LNCAP (cell line): ENCODE measurements at regions not wholly inside any gene's neighbourhood (a gene's known extent, or its start where the extent isn't known, plus 50 kb on each side); places are given as distances from the start of the nearest gene placed in this dataset.

Experiments
- CTCF ChIP-seq: fragments of 450-650 bp; IDR thresholded peaks from 2 replicates; pipeline ENCODE4 v1.5.1; 2017; ENCODE audit warnings: mild to moderate bottlenecking

DNA sequence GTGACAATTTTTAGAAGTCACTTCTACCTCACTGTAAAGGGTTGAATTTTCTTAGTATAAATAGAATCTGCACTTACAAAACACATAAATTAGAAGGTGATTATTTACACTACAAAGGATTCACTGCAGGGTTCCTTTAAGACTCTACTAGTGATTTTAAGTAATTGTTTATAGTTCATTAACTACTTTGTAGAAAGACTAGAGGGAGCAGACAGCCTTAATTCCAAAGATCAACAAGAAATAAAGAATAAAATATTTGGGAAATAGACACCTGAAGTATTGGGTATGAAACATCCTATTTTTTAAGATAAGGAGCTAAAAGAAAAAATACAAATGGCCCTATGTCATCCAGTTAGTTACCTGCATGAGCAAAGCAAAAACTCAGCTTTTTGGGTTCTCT lies 360.5 kb upstream of the ALCAM start:
- TF ChIP-seq CTCF: no peak

GRCh38 chr3:105013657-105014056 lies 353.1 kb upstream of the ALCAM start:
- no peak for TF ChIP-seq CTCF

DNA sequence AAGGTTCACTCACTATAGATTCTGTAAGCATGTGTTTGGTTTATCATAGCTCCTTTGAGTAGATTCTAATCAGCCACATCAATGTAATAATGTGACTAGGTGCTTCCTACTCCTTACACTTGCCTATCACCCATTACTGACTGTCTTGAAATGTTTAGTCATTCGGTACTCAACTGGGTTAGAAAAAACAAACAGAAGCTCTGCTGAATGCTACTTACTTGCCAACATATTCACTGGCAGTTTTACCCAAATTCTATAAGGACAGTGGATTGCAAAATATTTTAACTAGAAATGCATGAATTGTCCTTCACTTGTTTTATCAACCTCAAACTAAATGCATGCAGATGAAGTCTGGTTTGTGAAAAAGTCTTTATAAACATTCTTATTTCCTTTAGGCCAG lies 352.1 kb upstream of the ALCAM start:
- TF ChIP-seq CTCF: no peak

GRCh38 chr3:105022813-105023212 lies 343.9 kb upstream of the ALCAM start:
- TF ChIP-seq CTCF: no peak

DNA sequence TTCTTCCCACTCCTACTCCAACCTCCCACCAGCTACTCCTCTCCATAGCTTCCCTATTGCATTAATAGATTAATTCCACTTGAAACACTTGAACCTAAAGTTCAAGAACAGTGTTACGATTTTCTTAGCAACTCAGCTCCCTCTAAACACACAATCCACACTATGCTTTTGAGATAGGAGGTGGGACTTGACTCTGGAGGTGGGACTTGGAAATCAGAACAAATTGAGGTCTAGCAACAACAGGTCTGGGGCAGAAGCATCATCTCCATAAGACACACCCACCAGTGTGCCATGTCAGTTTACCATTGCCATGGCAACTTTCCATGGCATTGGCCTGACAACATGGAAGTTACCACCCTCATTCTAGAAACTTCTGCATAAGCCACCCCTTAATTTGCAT lies 336.5 kb upstream of the ALCAM start:
- no peak for TF ChIP-seq CTCF

- TF ChIP-seq CTCF: no peak
Observed at GRCh38 chr3:105032541-105032940, 334.2 kb upstream of the ALCAM start.

DNA sequence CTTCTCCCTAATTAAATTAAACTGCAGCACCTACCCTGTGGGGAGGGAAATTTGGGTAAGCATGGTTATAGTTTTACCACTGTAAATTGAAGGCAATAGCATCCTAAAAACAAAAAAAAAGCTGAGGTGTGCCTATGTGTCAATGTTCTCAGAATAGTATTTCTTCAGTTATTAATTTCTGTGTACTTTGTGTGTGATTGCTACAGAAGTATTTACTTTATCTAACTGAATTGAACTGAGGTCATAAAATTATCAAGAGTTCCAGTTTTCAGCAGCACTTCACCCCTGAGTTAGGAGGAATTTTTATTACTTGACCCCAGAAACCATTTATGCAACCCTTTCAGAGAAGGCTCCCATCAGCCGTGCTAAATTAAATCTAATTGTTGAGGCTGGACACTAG lies 333.6 kb upstream of the ALCAM start:
- no peak for TF ChIP-seq CTCF

- no peak for TF ChIP-seq CTCF
Observed at GRCh38 chr3:105039004-105039403, 327.7 kb upstream of the ALCAM start.
